A549 (cell line): ENCODE measurements at regions not wholly inside any gene's neighbourhood (a gene's known extent, or its start where the extent isn't known, plus 50 kb on each side); places are given as distances from the start of the nearest gene placed in this dataset.

Experiments
- ATAC-seq, 2 experiments: fragments of 200-7000 bp in 1 of 2; fragments of >200 bp in 1 of 2; cut with Nextera tagmentation in 1 of 2; cut with Tn5 transposase in 1 of 2; 3 replicates each; pipeline versions ENCODE4 v1.8.0 to v1.9.1; 2018 to 2020; ENCODE audit warnings: mild to moderate bottlenecking in 1 of 2, moderate library complexity in 1 of 2
- CTCF ChIA-PET: fragments of 300-600 bp; sonication (Branson Sonifier 250); formaldehyde crosslinking; extraction: SDS; loops from one replicate; lab custom pipeline; 2021; ENCODE audit warnings: antibody characterized with exemption, inconsistent platforms; lab: Yijun Ruan, JAX
- POLR2A ChIA-PET: fragments of 350-600 bp; formaldehyde crosslinking; extraction: SDS; loops from one replicate; lab custom pipeline; 2021; ENCODE audit warnings: antibody characterized with exemption, inconsistent platforms; lab: Yijun Ruan, JAX
- DNase-seq, 2 experiments: peaks; one replicate each; pipeline versions ENCODE4 v3.0.0 to v3.0.0-alpha.2; 2011 to 2016; ENCODE audit warnings: low read depth in 1 of 2, low spot score in 1 of 2
- FAIRE-seq: peaks from 2 replicates; lab custom pipeline; 2011; peaks lifted over from hg19 to GRCh38; lab: Jason Lieb, UNC
- H3K27ac ChIP-seq, 2 experiments: fragments of >200 bp; sonication (Bioruptor Twin); formaldehyde crosslinking; 3 replicates each; pipeline ENCODE4 v1.5.1; 2016 to 2017
- H3K4me1 ChIP-seq: fragments of >200 bp; sonication (Bioruptor Twin); formaldehyde crosslinking; 3 replicates; pipeline ENCODE4 v1.6.1; 2016
- H3K4me2 ChIP-seq: fragments of >200 bp; sonication (Bioruptor Twin); formaldehyde crosslinking; 3 replicates; pipeline ENCODE4 v1.6.1; 2016
- H3K4me3 ChIP-seq: fragments of >200 bp; sonication (Bioruptor Twin); formaldehyde crosslinking; 3 replicates; pipeline ENCODE4 v1.5.1; 2016
- H3K9me3 ChIP-seq: fragments of >200 bp; sonication (Bioruptor Twin); formaldehyde crosslinking; 3 replicates; pipeline ENCODE4 v1.6.1; 2016
- CBX2 ChIP-seq: fragments of 200-600 bp; sonication (generic); IDR thresholded peaks from 2 replicates; pipeline ENCODE4 v1.6.1; 2016; ENCODE audit warnings: low read depth, mild to moderate bottlenecking, borderline replicate concordance
- CHD4 ChIP-seq: fragments of 200-600 bp; sonication (generic); IDR thresholded peaks from 2 replicates; pipeline ENCODE4 v1.6.1; 2016; ENCODE audit warnings: antibody characterized with exemption, mild to moderate bottlenecking, borderline replicate concordance
- EHF ChIP-seq: fragments of 250-450 bp; sonication (Bioruptor Pico); IDR thresholded peaks from 2 replicates; pipeline ENCODE4 v1.5.0; 2020; ENCODE audit warnings: mild to moderate bottlenecking
- EP300 ChIP-seq, 2 experiments: fragments of >200 bp; sonication (Bioruptor Twin); formaldehyde crosslinking; IDR thresholded peaks; 2 replicates in 1 of 2; 3 replicates in 1 of 2; pipeline ENCODE4 v1.6.1; 2016 to 2017
- FOSB ChIP-seq: fragments of 250-450 bp; sonication (Bioruptor Pico); IDR thresholded peaks from 2 replicates; pipeline ENCODE4 v1.5.0; 2020; ENCODE audit warnings: mild to moderate bottlenecking, moderate library complexity
- GATA3 ChIP-seq: IDR thresholded peaks from 2 replicates; pipeline ENCODE4 v1.6.1; 2012; ENCODE audit warnings: borderline replicate concordance
- HEYL ChIP-seq: fragments of 250-450 bp; sonication (Bioruptor Pico); IDR thresholded peaks from 2 replicates; pipeline ENCODE4 v1.8.0; 2021; ENCODE audit warnings: mild to moderate bottlenecking, moderate library complexity
- JUN ChIP-seq, 2 experiments: fragments of >200 bp; sonication (Bioruptor Twin); formaldehyde crosslinking; IDR thresholded peaks; 2 replicates in 1 of 2; 3 replicates in 1 of 2; pipeline ENCODE4 v1.6.1; 2016 to 2017
- RAD21 ChIP-seq, 2 experiments: fragments of >200 bp in 1 of 2; sonication (Bioruptor Twin) in 1 of 2; formaldehyde crosslinking in 1 of 2; IDR thresholded peaks in 1 of 2; conservative IDR thresholded peaks in 1 of 2; 2 replicates in 1 of 2; 3 replicates in 1 of 2; pipeline ENCODE4 v1.6.1; 2012 to 2018; ENCODE audit warnings: inconsistent platforms in 1 of 2
- RFX5 ChIP-seq: fragments of 450-650 bp; IDR thresholded peaks from 2 replicates; pipeline ENCODE4 v1.7.1; 2014; ENCODE audit warnings: antibody characterized with exemption, mild to moderate bottlenecking, moderate library complexity
- TFCP2L1 ChIP-seq: fragments of 250-450 bp; sonication (Bioruptor Pico); IDR thresholded peaks from 2 replicates; pipeline ENCODE4 v1.5.0; 2021; ENCODE audit warnings: mild to moderate bottlenecking
- TP53 ChIP-seq: fragments of 250-450 bp; sonication (Bioruptor Pico); IDR thresholded peaks from 2 replicates; pipeline ENCODE4 v1.5.0; 2021; ENCODE audit warnings: mild to moderate bottlenecking, moderate library complexity
- ZC3H11A ChIP-seq: fragments of 450-650 bp; IDR thresholded peaks from 2 replicates; pipeline ENCODE4 v1.6.1; 2014; ENCODE audit warnings: antibody characterized with exemption, mild to moderate bottlenecking
- ZSCAN20 ChIP-seq: fragments of 250-450 bp; sonication (Bioruptor Pico); IDR thresholded peaks from 2 replicates; pipeline ENCODE4 v1.8.0; 2022; ENCODE audit warnings: mild to moderate bottlenecking, moderate library complexity
- WGBS: methylation state at CpG from one replicate; pipeline ENCODE4 v1.1.6; 2017; ENCODE audit errors: missing lambda C conversion rate; 5-methylcytosine and 5-hydroxymethylcytosine counted together
- TF ChIP-seq, protein P1 (sequence below): fragments of 200-600 bp; sonication (generic); IDR thresholded peaks from 2 replicates; pipeline ENCODE4 v1.6.1; 2016; ENCODE audit warnings: antibody characterized with exemption, mild to moderate bottlenecking, moderate library complexity
- TF ChIP-seq, protein P2 (sequence below): fragments of >200 bp; sonication (Bioruptor Twin); formaldehyde crosslinking; IDR thresholded peaks from 3 replicates; pipeline ENCODE4 v1.5.1; 2016

DNA sequence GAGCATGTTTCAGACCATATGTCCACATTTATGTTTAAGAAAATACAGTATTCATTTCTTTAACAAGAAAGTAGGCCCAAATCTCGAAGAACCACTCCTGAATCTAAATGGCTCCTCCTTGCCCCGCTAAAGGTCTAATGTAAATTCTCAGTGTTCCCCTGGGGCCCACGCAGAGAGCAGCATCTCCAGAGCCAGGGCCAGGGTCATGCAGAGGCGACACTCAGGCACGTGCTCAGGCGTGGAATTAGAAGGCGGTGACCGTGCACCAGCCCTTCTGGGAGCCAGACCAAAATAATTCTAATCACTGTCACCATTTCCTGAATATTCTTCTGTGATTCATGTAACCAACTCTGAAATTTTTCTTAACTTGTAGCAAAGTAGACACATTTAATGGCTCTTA is 68.3 kb upstream of the MYT1L start:
- TF ChIP-seq RFX5, result no peak
- TF ChIP-seq, protein P1, sequence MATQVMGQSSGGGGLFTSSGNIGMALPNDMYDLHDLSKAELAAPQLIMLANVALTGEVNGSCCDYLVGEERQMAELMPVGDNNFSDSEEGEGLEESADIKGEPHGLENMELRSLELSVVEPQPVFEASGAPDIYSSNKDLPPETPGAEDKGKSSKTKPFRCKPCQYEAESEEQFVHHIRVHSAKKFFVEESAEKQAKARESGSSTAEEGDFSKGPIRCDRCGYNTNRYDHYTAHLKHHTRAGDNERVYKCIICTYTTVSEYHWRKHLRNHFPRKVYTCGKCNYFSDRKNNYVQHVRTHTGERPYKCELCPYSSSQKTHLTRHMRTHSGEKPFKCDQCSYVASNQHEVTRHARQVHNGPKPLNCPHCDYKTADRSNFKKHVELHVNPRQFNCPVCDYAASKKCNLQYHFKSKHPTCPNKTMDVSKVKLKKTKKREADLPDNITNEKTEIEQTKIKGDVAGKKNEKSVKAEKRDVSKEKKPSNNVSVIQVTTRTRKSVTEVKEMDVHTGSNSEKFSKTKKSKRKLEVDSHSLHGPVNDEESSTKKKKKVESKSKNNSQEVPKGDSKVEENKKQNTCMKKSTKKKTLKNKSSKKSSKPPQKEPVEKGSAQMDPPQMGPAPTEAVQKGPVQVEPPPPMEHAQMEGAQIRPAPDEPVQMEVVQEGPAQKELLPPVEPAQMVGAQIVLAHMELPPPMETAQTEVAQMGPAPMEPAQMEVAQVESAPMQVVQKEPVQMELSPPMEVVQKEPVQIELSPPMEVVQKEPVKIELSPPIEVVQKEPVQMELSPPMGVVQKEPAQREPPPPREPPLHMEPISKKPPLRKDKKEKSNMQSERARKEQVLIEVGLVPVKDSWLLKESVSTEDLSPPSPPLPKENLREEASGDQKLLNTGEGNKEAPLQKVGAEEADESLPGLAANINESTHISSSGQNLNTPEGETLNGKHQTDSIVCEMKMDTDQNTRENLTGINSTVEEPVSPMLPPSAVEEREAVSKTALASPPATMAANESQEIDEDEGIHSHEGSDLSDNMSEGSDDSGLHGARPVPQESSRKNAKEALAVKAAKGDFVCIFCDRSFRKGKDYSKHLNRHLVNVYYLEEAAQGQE, result no peak
- Histone ChIP-seq H3K4me3 (no peak overlapping the region), H3K27ac (no peak overlapping the region), H3K9me3 (no peaks in the 10 kb centered on the region), H3K4me1 (no peaks in the 10 kb centered on the region), H3K4me2 (no peak overlapping the region)
- ChIA-PET CTCF (no interaction called here), POLR2A (no interaction called here)
- WGBS, result 15% methylated on average over 8 of the region's 8 CpGs
- FAIRE-seq, result no peak
- no peak for ATAC-seq
- no peak for DNase-seq

- no peak for TF ChIP-seq TP53 (CRISPR knock-in tag)
- TF ChIP-seq CHD4, result no peak
- no peak for TF ChIP-seq TFCP2L1 (CRISPR knock-in tag)
- no peak for TF ChIP-seq FOSB (CRISPR knock-in tag)
- no peak for TF ChIP-seq ZC3H11A
- TF ChIP-seq HEYL (CRISPR knock-in tag), result no peak
- TF ChIP-seq GATA3, result no peak
- TF ChIP-seq, protein P2, sequence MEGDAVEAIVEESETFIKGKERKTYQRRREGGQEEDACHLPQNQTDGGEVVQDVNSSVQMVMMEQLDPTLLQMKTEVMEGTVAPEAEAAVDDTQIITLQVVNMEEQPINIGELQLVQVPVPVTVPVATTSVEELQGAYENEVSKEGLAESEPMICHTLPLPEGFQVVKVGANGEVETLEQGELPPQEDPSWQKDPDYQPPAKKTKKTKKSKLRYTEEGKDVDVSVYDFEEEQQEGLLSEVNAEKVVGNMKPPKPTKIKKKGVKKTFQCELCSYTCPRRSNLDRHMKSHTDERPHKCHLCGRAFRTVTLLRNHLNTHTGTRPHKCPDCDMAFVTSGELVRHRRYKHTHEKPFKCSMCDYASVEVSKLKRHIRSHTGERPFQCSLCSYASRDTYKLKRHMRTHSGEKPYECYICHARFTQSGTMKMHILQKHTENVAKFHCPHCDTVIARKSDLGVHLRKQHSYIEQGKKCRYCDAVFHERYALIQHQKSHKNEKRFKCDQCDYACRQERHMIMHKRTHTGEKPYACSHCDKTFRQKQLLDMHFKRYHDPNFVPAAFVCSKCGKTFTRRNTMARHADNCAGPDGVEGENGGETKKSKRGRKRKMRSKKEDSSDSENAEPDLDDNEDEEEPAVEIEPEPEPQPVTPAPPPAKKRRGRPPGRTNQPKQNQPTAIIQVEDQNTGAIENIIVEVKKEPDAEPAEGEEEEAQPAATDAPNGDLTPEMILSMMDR, result no peak
- no peak for TF ChIP-seq CBX2
- TF ChIP-seq, protein P1, result no peak
- TF ChIP-seq ZSCAN20 (CRISPR knock-in tag), result no peak
- TF ChIP-seq EHF (CRISPR knock-in tag), result no peak
- TF ChIP-seq, all 56 proteins: peak for 0
- H3K9me3 ChIP-seq, result peaks cover 2% of the 10 kb centered on the region; the same call in 1 of the 3 replicates
- H3K4me3 ChIP-seq, result no peak overlapping the region
- no peak overlapping the region for H3K4me2 ChIP-seq
- ATAC-seq, result no peak
- H3K4me1 ChIP-seq, result no peaks in the 10 kb centered on the region
- no peak for DNase-seq
- H3K27ac ChIP-seq, result no peak overlapping the region
- WGBS, result 23% methylated on average over 2 of the region's 2 CpGs
- ChIA-PET CTCF (no interaction called here), POLR2A (no interaction called here)
- FAIRE-seq, result no peak
Observed at GRCh38 chr2:2392332-2392731, 61.3 kb upstream of the MYT1L start.

DNA sequence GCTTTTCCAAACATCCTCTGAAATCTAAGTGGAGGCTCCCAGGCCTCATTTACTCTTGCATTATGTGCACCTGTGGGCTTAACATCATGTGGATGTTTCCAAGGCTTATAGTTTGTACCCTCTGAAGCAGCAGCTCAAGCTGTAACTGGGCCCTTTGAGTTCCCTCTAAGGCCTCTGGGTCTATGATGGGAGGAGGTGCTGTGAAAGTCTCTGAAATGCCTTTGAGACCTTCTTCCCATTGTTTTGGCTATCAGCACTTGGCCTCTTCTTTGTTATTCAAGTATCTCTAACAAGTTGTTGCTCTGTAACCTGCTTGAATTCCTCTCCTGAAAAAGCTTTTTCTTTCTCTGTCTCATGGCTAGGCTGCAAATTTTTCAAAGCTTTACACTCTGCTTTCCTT is 58.1 kb upstream of the MYT1L start:
- TF ChIP-seq JUN (IDR thresholded peaks at IDR 0.05) (no peak), EP300 (IDR thresholded peaks at IDR 0.05) (no peak), CHD4 (no peak), RAD21 (conservative IDR thresholded peaks at IDR 0.05 in 1 of 2, IDR thresholded peaks at IDR 0.05 in 1 of 2) (no peak), TP53 (CRISPR knock-in tag) (no peak)
- Histone ChIP-seq H3K4me1 (no peaks in the 10 kb centered on the region), H3K9me3 (peaks cover 2% of the 10 kb centered on the region; the same call in 1 of the 3 replicates), H3K4me2 (no peak overlapping the region), H3K4me3 (no peak overlapping the region), H3K27ac (no peak overlapping the region)
- ChIA-PET POLR2A (no interaction called here), CTCF (no interaction called here)
- ATAC-seq (no peak), FAIRE-seq (no peak), DNase-seq (no peak)
